GM18873 (cell line): ENCODE measurements at regions not wholly inside any gene's neighbourhood (a gene's known extent, or its start where the extent isn't known, plus 50 kb on each side); places are given as distances from the start of the nearest gene placed in this dataset.
"Not testable (repeated sequence)": the region's sequence is repeated elsewhere in the genome, so short reads cannot be mapped to it uniquely, and the experiment has no call there.

Experiments used
- ATAC-seq: cut with Tn5 transposase; IDR thresholded peaks from one replicate; pipeline ENCODE4 v1.9.1; 2021; ENCODE audit warnings: mild to moderate bottlenecking, moderate library complexity, moderate number of reproducible peaks; ENCODE audit not compliant: unreplicated experiment, low FRiP score

- ATAC-seq: peak; percentile 92
Measured at GRCh38 chr1:113185463-113186104, 112.6 kb downstream of the LRIG2 start.

GRCh38 chr1:113190078-113190477 lies 117.1 kb downstream of the LRIG2 start:
- no peak for ATAC-seq

GRCh38 chr1:113190930-113191329 lies 117.9 kb downstream of the LRIG2 start:
- ATAC-seq: no peak

DNA sequence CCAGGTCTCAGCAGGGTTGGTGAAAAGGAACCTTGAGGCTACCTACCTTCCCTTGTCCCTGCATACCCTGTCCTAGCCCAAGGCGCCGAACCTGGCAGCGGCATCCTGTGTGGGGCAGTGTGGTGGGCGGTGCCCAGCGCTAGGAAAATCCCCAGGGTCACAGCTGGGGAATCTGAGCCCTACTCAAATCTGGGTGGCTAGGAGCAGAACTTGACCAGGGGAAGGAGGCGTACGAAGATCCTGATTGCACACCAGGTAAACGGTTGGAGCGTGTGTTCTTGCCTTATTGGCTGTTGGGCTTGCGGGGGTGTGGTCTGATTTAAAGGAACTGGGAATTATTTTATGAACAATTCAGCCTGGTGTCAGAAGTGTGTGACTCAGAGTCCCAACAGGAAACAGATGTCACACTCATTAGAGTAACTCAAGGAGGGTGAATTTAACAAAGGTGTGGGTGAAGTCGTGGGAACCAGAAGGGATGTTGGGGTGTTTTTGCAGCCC lies 118.6 kb downstream of the LRIG2 start:
- no peak for ATAC-seq

DNA sequence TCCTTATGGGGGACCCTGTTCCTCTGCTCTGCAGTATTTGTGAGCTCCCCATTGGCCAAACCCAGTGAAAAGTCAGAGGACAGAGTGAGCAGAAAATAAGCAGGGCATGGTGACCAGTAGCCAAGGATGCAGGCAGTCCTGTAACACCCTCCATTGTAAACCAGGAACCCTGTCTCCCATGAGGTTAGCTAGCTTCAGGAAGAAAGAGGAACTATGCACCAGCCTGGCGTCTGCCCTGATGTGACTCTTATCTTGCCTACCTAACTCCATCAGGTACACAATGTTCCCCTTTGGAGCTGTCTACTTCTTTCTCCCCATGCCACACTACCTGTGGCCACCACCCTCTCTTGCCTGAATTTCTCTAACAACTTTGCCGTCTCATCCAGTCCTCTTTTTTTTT lies 119.2 kb downstream of the LRIG2 start:
- ATAC-seq: peak; percentile 13

DNA sequence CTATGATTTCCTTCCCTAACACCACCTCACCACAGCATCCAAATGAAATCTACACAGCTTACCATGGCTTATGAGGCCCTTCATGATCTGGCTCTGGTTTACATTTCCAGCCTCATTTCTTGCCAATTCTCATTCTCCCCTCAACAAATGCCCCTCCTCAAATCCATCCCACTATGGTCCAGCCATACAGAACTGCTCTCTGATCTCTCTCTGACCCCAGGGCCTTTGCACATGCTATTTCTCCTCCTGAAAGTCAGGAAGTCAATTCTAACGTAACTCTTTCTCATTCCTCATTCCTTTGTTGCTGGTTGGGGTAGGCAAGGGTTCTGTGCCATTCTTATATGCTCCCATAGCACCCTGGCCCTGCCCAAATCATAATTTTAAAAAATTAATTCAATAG lies 120.0 kb downstream of the LRIG2 start:
- ATAC-seq: no peak

DNA sequence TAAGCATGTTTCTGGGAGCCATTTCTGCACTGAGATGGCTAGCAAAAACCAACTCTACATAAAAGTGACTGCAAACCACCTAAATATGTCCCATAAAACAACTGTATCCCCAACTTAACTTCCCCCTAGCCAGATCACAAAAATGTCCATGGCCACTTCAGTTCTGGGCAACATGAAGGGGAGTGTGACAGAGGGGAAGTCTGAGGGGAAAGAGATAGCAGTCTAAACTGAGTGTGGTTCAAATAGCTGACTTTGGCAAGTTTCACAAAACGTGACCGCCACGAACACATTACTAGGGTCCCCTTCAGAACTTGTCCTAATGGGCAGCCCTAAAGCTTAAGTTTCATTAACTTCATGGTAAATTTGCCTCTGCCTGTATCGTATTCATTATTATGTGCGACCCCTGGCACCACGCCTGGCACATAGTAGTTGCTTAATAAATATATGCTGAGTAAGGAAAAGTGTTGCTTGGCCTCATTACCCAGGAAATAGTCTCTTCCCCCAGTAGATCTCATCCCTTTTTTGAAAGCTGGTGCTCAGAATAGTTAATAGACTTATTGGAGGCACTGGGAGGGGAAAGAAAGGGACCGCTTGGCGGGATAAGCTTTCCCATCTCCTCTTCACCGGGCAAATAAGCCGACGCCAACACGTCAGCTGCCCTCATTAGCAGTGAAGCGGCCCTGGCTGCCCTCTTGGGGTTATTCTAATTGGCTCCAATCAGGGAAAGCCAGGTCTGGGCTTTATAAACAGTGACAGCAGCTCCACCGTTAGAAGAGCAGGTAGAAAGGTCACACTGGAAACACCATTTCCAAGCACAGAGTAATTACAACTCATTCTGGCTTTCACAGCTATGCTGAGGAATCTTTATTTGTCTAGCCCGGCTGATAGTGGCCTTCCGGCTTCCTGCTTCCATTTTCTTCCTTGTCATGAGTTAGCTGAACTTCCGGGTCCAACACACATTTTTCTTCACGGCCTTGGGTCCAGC lies 122.1 kb downstream of the LRIG2 start:
- no peak for ATAC-seq

- no peak for ATAC-seq
Measured at GRCh38 chr1:113197719-113198330, 124.8 kb downstream of the LRIG2 start.

DNA sequence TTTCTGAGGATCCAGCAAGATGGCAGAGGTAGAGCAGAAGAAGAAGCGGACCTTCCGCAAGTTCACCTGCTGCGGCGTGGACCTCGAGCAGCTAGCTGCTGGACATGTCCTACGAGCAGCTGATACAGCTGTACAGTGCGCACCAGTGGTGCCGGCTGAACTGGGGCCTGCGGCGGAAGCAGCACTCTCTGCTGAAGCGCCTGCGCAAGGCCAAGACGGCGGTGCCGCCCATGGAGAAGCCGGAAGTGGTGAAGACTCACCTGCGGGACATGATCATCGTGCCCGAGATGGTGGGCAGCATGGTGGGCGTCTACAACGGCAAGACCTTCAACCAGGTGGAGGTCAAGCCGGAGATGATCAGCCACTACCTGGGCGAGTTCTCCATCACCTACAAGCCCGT lies 125.8 kb downstream of the LRIG2 start:
- no peak for ATAC-seq

DNA sequence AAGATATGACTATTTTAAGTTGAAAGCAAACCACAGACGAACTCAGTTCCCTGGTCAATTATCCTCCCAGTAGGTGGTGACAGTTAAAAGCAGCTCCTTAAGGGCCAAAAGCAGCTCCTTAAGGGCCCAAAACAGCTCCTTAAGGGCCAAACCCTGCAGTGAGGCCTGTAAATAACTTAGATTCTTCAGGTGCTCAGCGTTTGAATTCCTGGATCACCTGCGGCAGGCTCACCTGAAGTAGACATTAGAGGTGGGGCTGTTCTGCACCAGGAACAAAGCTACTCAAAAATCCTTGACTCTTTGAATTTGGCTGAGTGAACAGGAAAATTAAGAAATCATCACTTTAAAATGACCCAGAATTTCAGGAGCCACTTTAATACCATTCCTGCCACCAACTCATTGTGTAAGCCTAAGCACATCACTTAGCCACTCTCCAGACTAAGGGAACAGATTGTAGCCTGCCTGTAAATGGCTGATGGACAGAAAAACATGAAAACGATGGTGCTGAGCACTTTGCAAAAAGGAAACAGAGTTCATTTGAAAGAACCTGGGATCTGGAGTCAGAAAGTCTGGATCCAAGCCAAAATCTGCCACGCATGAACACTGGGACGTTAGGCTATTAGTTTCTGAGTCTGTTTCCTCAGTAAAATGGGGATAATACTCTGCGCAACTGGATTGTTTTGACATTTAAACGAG lies 126.9 kb downstream of the LRIG2 start:
- no peak for ATAC-seq

GRCh38 chr1:113201560-113201959 lies 128.6 kb downstream of the LRIG2 start:
- ATAC-seq: no peak

- ATAC-seq: no peak
Measured at GRCh38 chr1:113205980-113206766, 133.2 kb downstream of the LRIG2 start.

DNA sequence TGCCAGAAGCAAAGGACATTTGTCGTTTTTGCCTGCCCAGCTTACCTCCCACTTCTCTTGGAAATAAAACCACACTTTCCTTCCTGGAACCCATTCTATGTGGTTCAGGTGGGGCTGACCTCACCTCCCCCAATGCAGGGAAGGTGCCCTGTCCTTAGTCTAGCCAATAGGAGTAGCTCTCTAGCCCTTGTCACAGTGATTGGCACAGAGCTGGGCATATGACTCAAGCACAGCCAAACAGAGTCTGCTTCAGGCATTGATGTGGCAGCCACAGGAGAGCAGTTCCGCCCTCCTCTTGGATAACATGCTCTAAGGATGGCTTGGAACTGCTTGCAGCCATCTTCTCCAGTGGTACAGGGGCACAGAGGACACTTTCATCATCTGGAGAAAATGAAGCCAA lies 134.0 kb downstream of the LRIG2 start:
- ATAC-seq: no peak

GRCh38 chr1:113207457-113207856 lies 134.5 kb downstream of the LRIG2 start:
- no peak for ATAC-seq

DNA sequence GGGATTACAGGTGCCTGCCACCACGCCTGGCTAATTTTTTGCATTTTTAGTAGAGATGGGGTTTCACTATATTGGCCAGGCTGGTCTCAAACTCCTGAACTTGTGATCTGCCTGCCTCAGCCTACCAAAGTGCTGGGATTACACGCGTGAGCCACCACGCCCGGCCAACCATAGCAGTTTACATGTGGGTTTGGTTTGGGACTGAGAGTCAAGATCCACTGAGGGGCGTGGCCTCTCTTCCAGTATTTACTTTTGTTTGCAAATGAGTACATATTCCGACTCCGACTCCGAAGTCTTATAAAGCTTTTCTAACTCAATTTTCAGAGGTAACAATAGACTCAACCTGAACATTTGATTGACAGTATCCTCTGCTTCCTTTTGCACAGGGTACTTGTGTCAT lies 135.4 kb downstream of the LRIG2 start:
- not testable (repeated sequence) for ATAC-seq

- no peak for ATAC-seq
Measured at GRCh38 chr1:113210248-113210647, 137.2 kb downstream of the LRIG2 start.

GRCh38 chr1:113211467-113211866 lies 138.5 kb downstream of the LRIG2 start:
- no peak for ATAC-seq

GRCh38 chr1:113215015-113215414 lies 142.0 kb downstream of the LRIG2 start:
- ATAC-seq: no peak

- ATAC-seq: no peak
Measured at GRCh38 chr1:113216664-113217063, 143.7 kb downstream of the LRIG2 start.
